ENCODE measurements at regions not wholly inside any gene's neighbourhood (a gene's known extent, or its start where the extent isn't known, plus 50 kb on each side); places are given as distances from the start of the nearest gene placed in this dataset.
"Not testable (repeated sequence)": the region's sequence is repeated elsewhere in the genome, so short reads cannot be mapped to it uniquely, and the experiment has no call there.

GRCh38 chr16:82281544-82281943 lies 111.5 kb upstream of the MPHOSPH6 start:
- no peak for DNase-seq (ENCODE audit: low read depth)
- no peak overlapping the region for H3K4me3 ChIP-seq (ENCODE audit: control insufficient read depth, low read depth, low read length)
- no peak for TF ChIP-seq CTCF (IDR thresholded peaks at IDR 0.05; ENCODE audit: control insufficient read depth, insufficient read depth, low read depth, low read length, missing control alignments)

GRCh38 chr16:82280867-82281266 lies 110.8 kb upstream of the MPHOSPH6 start:
- no peak for DNase-seq (ENCODE audit: low read depth)
- no peak overlapping the region for H3K4me3 ChIP-seq (ENCODE audit: control insufficient read depth, low read depth, low read length)
- no peak for TF ChIP-seq CTCF (IDR thresholded peaks at IDR 0.05; ENCODE audit: control insufficient read depth, insufficient read depth, low read depth, low read length, missing control alignments)

- H3K4me3 ChIP-seq (ENCODE audit: control insufficient read depth, low read depth, low read length); DNase-seq (ENCODE audit: low read depth): not testable (repeated sequence)
Measured at GRCh38 chr16:82275349-82275748, 105.3 kb upstream of the MPHOSPH6 start.

- TF ChIP-seq CTCF (IDR thresholded peaks at IDR 0.05; ENCODE audit: control insufficient read depth, insufficient read depth, low read depth, low read length, missing control alignments): no peak
- H3K4me3 ChIP-seq (ENCODE audit: control insufficient read depth, low read depth, low read length): no peak overlapping the region
- no peak for DNase-seq (ENCODE audit: low read depth)
Measured at GRCh38 chr16:82271636-82272035, 101.6 kb upstream of the MPHOSPH6 start.

GRCh38 chr16:82267675-82268074 lies 97.7 kb upstream of the MPHOSPH6 start:
- H3K4me3 ChIP-seq (ENCODE audit: control insufficient read depth, low read depth, low read length); DNase-seq (ENCODE audit: low read depth): not testable (repeated sequence)

- no peak for TF ChIP-seq CTCF (IDR thresholded peaks at IDR 0.05; ENCODE audit: control insufficient read depth, insufficient read depth, low read depth, low read length, missing control alignments)
- no peak for DNase-seq (ENCODE audit: low read depth)
- H3K4me3 ChIP-seq (ENCODE audit: control insufficient read depth, low read depth, low read length): no peak overlapping the region
Measured at GRCh38 chr16:82265809-82266208, 95.8 kb upstream of the MPHOSPH6 start.

GRCh38 chr16:82264756-82265155 lies 94.7 kb upstream of the MPHOSPH6 start:
- no peak for TF ChIP-seq CTCF (IDR thresholded peaks at IDR 0.05; ENCODE audit: control insufficient read depth, insufficient read depth, low read depth, low read length, missing control alignments)
- no peak for DNase-seq (ENCODE audit: low read depth)
- no peak overlapping the region for H3K4me3 ChIP-seq (ENCODE audit: control insufficient read depth, low read depth, low read length)

GRCh38 chr16:82263521-82264143 lies 93.6 kb upstream of the MPHOSPH6 start:
- H3K4me3 ChIP-seq (ENCODE audit: control insufficient read depth, low read depth, low read length): no peak overlapping the region
- peak; percentile 96 for TF ChIP-seq CTCF (IDR thresholded peaks at IDR 0.05; ENCODE audit: control insufficient read depth, insufficient read depth, low read depth, low read length, missing control alignments)
- peak; percentile 8 for DNase-seq (ENCODE audit: low read depth)

Measured in AG09309 (cell line).